ENCODE measurements at regions not wholly inside any gene's neighbourhood (a gene's known extent, or its start where the extent isn't known, plus 50 kb on each side); places are given as distances from the start of the nearest gene placed in this dataset.
"Not testable (repeated sequence)": the region's sequence is repeated elsewhere in the genome, so short reads cannot be mapped to it uniquely, and the experiment has no call there.

GRCh38 chr1:78203410-78203982, 157.7 kb downstream of the GIPC2 start:
- DNase-seq, result not testable (repeated sequence)

DNA sequence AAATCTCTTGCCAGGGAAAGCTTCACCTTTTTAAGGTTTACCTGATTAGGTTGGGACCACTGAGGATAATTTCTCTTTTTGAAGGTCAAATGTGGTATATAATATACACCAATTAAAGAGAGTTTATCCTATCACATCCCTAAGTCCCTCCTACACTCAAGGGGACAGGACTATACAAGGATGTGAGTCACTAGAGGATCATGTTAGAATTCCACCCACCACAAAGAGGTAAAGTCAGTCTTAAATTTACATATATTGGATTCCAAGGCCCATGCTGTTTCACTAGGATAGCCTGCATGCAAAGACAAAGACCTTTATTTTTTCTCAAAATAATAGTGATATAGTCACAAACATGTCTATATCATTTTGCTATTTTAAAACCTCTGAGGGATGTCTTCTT, 164.4 kb downstream of the GIPC2 start:
- no peak for DNase-seq

DNA sequence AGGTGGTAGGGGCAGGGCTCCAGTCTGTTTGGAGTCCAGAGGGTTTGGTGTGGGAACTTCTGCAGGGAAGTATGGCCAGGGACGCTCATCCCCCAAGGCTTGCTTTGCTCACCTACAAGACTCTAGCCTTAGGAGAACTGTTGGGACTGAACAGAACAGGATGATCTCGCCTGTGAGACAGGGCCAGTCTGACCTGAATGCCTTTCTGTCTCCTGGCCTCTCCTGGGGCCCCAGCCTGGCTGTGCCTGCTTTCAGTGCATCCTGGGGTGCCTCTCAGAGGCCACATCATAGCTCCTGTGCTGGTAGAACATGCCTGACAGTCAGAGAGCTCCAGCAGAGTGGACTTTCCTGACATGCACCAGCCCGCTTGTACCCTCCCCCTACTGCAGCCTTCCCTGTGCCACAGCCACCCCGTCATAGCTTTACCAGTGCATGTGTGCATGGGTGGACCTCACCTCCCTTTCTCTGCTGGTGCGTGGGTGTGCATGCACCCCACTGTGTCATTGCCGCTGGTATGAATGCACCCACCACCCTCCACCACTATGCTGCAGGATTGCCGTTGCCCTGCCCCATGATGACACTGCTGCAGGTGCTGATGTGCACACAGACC, 165.8 kb downstream of the GIPC2 start:
- DNase-seq, result no peak

DNA sequence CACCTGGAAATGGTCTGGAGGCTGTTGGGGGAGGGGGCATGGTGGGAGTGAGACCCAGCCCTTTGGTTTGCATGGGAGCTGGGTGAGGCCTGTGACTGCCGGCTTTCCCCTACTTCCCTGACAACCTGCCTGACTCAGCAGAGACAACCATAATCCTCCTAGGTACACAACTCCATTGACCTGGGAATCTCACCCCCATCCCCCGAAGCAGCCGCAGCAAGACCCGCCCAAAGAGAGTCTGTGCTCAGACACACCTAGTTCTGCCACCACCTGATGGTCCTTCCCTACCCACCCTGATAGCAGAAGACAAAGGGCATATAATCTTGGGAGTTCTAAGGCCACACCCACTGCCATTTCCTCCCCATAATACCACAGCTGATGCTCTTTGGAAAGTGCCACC, 168.6 kb downstream of the GIPC2 start:
- no peak for DNase-seq

DNA sequence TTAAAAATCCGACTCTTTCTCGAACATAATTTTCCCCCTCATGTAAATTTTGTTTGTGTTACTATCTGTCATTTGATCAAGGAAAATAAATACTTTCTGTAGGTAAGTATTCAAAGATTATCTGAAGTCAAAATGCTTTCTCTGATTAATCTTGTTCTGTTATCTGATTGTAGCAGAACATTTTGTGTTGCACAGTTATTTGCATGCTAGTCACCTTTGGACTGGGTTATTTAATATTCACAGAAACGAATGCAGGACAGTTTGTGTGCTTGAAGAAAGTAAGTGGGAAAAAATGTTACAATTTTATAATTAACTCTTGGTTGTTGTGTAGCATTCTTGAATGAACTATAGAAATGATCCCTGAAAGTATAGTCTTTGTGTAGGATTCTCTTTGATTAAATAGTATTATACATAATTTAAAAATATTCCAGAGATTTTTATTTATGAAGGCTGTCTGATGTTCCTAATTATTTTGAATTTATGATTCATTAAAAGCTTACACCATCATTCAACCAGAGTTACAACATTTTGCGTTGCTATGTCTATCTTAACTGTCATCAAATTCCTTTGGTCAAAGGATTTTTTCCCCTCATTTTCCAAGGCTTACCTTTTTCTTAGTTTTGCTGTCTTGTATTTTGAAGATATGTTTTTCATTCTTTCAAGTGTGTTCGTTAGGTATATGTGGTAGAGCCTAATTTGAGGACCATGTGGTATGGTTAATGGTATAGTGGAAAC, 176.6 kb downstream of the GIPC2 start:
- no peak for DNase-seq

DNA sequence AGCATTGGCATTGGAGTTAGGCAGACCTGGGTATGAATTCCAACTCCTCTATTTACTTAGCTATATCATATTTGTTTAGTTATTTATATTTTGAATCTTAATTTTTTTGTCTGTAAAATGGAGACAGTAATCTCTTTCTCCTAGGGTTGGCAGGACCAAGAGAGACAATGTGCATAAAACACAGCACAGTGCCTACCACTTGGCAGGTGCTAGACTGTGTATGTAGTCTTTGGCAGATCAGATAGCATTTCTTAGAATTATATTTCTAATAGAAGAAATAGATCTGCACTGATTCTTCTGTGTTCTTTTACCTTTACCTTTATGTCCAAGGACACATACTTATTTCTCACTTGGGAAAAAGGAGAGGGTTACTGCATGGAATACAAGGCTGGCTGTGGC, 177.2 kb downstream of the GIPC2 start:
- DNase-seq, result no peak

GRCh38 chr1:78223417-78224215, 177.8 kb downstream of the GIPC2 start:
- no peak for DNase-seq

- DNase-seq, result no peak
Measured at GRCh38 chr1:78224246-78224785, 178.6 kb downstream of the GIPC2 start.

DNA sequence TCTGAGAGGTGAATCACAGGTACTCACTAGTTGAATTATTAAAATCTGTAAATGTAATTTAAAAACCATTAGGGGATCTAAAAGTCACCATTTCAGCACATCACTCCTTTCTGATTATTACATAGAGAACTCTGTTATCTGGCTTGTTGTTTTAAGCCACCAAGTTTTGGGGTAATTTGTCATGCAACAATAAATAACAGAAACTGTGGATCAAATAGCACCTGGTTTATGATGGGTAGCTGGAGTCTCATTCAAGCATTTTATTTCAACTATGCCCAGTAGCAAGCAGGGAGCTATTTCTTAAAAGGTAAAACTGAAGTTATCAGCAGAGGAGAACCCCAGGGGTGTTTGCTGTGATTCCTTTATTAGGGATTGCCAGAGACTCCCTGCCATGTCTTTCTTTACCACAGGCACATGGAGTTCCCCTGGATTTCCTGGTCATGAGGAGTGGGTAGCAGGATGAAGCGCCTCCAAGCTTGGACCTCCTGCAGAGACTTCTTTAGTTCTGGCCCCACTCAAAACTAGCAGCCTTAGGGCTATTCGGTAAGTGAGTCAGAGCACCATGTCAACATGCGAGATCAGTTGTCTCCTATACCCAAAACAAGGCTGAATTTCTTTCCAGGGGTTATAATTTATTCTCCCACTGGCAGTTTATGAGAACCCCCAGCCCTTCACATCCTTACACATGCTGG, 179.2 kb downstream of the GIPC2 start:
- DNase-seq, result no peak

DNA sequence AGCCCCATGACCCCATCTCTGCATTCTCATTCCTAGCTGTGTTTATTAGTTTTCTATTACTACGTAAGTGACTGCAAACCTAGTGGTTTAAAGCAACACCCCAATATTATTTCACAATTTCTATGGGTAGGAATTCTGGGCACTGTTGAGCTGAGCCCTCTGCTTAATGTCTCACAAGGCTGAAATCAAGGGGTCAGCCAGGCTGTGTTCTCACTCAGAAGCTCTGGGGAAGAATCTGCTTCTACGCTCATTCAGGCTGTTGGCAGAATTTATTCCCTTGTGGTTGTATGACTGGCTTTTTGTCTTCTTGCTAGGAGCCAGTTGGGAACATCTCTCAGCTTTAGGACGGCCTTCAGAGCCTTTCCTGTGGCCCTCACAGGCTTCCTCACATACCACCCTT, 181.0 kb downstream of the GIPC2 start:
- DNase-seq, result no peak

DNA sequence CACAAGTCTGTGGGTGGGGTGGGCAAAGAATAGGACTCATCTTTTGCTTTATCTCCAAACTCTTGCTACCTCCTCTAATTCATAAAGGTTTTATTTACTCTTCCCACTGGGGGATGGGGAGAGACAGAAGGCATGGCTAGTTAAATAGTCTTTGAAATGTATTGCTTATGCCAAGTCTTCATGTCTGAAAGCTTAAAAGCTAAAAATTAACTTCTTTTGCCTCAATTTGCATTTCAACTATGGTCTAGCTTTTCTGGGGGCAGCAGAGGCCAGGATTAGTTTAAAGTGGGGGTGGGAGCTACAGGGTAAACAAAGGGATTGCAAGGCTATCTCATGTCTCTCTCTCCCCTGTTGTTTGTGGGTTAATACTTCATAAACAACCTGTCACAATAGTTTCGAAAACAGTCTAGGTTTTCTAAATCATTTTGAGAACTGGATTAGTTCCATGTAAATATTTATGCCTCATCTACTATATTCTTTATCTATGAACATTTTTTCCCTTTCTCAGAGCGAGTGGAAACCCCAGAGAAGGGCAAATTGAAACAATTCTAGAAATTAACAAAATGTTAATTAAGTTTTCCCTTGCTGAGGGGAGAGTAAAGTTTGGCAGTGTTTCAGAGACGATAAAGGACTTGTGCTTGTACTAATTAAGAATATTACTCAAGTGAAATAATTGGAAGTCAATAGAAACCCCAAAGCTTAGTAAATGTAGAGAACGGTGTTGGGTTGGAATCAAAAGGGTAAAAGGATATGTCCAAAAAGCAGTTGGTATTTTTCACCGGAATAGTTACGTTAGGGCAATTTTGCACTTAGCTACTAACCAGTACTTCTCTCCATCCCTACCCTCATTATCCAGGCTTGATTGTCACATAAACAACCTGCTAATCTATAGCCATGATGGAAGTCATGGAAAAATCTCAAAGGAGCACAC, 182.2 kb downstream of the GIPC2 start:
- DNase-seq, result no peak

DNA sequence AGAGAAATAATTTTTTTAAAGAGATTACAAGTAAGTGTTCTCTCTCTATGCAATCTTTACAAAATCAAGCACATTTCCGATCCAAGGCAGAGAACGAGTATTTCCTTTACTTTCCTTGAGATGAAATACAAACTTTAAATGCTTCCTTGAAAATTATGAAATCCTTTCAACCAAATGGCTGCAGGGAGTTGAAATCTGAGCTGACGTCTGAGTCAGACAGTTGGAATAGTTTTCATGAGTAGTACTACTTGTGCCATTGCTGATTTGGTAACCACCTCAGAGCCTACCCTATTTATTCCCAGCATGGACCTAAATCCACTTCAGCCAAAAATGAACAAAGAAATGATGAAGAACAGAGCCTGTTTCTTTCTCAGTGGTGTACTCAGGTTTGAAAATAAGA, 183.6 kb downstream of the GIPC2 start:
- no peak for DNase-seq

GRCh38 chr1:78231477-78231876, 185.7 kb downstream of the GIPC2 start:
- DNase-seq, result no peak

DNA sequence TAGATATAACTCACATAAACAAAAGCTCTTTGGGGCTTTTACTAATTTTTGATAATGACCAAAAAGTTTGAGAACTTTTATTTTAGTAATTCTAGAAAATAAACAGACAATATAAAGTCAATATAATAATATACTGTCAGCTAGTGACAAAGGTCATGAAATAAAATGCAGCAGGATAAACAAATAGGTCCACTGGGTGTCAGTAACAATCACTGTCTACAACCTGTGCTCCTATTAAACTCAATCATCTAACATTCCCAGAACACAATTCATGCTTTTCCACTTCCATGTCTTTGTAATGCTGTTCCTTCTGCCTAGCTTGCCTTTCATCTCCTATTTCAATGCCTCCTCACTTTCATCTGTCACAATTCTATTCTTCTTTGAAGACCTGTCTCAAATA, 186.1 kb downstream of the GIPC2 start:
- DNase-seq, result no peak

DNA sequence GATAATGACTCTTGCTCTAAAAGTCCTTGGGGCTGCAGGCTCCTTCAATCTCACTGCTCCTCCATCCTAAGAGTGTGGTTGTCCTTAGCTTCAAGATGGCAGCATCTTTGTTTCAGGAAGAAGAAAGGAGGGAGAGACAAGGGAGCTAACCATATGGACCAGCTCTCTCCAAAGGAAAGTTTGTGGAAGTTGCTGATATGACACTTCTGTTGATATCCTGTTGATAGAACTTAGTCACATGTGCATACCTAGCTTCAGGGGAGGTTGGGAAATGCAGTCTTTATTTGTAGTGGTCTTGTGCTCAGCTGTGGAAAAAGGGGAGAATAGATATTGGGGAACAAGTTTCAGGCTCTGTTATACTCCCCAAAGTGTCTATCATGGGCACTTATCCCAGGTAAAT, 186.9 kb downstream of the GIPC2 start:
- no peak for DNase-seq

GRCh38 chr1:78234496-78234895, 188.7 kb downstream of the GIPC2 start:
- DNase-seq, result no peak

GRCh38 chr1:78236716-78237115, 190.9 kb downstream of the GIPC2 start:
- DNase-seq, result no peak

DNA sequence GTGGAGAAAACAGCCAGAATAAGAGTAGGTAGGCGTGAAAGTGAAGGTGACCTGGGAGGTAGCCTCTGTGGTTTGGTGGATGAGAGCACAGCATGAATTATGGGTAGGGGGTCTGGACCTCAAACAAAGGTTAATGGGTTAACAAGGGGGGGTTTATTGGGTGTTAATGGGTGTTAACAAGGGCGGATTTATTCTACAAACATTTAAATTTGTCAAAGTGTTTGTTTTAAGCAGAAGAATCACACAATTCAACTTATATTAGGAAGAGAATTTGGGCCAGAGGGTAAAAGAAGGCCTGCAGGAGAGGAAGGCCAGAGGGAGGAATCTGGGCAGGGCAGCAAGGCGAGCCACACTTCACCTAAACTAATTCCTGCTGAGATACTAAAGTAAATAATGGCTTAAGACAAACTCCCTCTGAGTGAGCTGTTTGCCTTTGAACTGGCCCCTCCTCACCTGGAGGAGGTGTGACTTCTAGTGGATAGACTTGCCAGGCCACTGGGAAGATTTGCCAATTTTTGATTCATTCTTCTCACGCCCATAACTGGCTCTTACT, 191.7 kb downstream of the GIPC2 start:
- no peak for DNase-seq

GRCh38 chr1:78240191-78240590, 194.4 kb downstream of the GIPC2 start:
- no peak for DNase-seq

DNA sequence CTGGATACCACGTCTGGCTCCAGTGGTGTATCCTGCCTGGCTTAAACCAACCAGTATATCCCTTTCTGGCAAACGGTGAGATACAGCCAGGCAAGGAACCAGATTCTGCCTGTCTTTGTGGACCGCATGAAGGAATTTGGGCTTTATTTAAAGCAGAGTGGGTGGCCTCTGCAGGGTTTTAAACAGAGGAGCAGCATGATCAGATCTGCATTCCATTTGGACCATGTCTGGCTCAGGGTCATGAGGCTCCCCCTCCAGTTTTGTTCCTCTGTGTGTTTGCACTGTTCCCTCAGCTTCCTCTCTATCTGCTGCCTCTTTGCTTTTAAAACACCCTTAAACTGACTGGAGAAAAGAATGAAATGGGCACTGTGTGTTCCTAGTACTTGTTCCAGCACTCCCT, 195.0 kb downstream of the GIPC2 start:
- DNase-seq, result no peak

DNA sequence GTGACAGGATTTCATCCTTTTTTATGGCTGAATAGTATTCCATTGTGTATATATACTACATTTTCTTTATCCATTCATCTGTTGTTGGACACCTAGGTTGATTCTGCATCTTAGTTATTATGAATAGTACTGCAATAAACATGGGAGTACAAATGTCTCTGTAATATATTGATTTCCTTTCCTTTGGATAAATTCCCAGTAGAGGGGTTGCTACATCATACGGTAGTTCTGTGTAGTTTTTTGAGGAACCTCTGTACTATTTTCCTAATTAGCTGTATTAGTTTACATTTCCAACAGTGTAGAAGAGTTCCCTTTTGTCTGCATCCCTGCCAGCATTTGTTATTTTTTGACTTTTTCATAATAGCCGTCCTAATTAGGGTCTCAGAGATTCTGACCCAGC, 201.3 kb downstream of the GIPC2 start:
- no peak for DNase-seq
